RWPE2 (cell line): ENCODE measurements at regions not wholly inside any gene's neighbourhood (a gene's known extent, or its start where the extent isn't known, plus 50 kb on each side); places are given as distances from the start of the nearest gene placed in this dataset.
"Not testable (repeated sequence)": the region's sequence is repeated elsewhere in the genome, so short reads cannot be mapped to it uniquely, and the experiment has no call there.

Source experiments
- ATAC-seq: fragments of 200-7000 bp; cut with Tn5 transposase; 3 replicates; pipeline ENCODE4 v1.9.1; 2021; ENCODE audit warnings: low read depth
- DNase-seq: peaks from one replicate; pipeline ENCODE4 v3.0.0-alpha.2; 2020; ENCODE audit warnings: low spot score
- H3K27ac ChIP-seq: fragments of 450-650 bp; 2 replicates; pipeline ENCODE4 v1.5.1; 2017; ENCODE audit warnings: mild to moderate bottlenecking; ENCODE audit not compliant: poor library complexity, severe bottlenecking
- H3K27me3 ChIP-seq: fragments of 250-450 bp; sonication (Bioruptor Pico); 2 replicates; pipeline ENCODE4 v1.5.1; 2021; ENCODE audit warnings: mild to moderate bottlenecking, moderate library complexity; ENCODE audit not compliant: insufficient read depth, poor library complexity, severe bottlenecking
- H3K36me3 ChIP-seq: fragments of 250-450 bp; sonication (Bioruptor Pico); 2 replicates; pipeline ENCODE4 v1.5.1; 2020; ENCODE audit warnings: low read depth, mild to moderate bottlenecking, moderate library complexity
- H3K4me1 ChIP-seq: fragments of 250-450 bp; sonication (Bioruptor Pico); 2 replicates; pipeline ENCODE4 v1.5.1; 2021; ENCODE audit warnings: mild to moderate bottlenecking, moderate library complexity; ENCODE audit not compliant: insufficient read depth, poor library complexity, severe bottlenecking
- H3K4me3 ChIP-seq: fragments of 250-450 bp; sonication (Bioruptor Pico); 2 replicates; pipeline ENCODE4 v1.5.1; 2021; ENCODE audit warnings: mild to moderate bottlenecking, moderate library complexity; ENCODE audit not compliant: severe bottlenecking
- H3K9me3 ChIP-seq: fragments of 250-450 bp; sonication (Bioruptor Pico); 2 replicates; pipeline ENCODE4 v1.5.1; 2021; ENCODE audit warnings: mild to moderate bottlenecking, moderate library complexity; ENCODE audit not compliant: severe bottlenecking
- TF ChIP-seq, protein P1 (sequence below): fragments of 450-650 bp; IDR thresholded peaks from one replicate; pipeline ENCODE4 v1.5.1; 2017; ENCODE audit warnings: mild to moderate bottlenecking, moderate library complexity; ENCODE audit not compliant: poor library complexity, severe bottlenecking

DNA sequence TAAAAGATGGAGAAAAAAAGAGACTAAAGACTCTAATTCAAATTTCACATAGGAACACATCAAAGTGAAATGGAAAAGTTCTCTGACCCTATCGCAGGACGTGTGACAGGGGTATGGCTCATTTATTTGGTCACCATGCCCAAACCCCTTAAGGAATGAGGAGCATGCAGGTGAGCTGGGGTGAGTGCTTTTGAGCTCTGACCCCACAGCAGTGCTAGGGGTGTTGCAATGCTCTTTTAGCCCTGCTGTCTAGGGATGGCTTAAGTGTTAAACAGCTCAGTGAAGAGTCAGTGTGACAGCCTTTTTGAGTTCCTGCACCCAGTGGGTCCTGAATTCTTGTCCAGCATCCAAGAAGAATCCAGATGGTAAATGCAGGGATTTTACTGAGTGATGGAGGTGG, 143.0 kb upstream of the ANKRD55 start:
- H3K27ac ChIP-seq, result no peak overlapping the region
- H3K36me3 ChIP-seq, result no peaks in the 10 kb centered on the region
- DNase-seq (no peak), ATAC-seq (no peak)
- H3K9me3 ChIP-seq, result no peaks in the 10 kb centered on the region
- H3K4me3 ChIP-seq, result no peak overlapping the region
- H3K27me3 ChIP-seq, result no peaks in the 10 kb centered on the region
- TF ChIP-seq, protein P1, sequence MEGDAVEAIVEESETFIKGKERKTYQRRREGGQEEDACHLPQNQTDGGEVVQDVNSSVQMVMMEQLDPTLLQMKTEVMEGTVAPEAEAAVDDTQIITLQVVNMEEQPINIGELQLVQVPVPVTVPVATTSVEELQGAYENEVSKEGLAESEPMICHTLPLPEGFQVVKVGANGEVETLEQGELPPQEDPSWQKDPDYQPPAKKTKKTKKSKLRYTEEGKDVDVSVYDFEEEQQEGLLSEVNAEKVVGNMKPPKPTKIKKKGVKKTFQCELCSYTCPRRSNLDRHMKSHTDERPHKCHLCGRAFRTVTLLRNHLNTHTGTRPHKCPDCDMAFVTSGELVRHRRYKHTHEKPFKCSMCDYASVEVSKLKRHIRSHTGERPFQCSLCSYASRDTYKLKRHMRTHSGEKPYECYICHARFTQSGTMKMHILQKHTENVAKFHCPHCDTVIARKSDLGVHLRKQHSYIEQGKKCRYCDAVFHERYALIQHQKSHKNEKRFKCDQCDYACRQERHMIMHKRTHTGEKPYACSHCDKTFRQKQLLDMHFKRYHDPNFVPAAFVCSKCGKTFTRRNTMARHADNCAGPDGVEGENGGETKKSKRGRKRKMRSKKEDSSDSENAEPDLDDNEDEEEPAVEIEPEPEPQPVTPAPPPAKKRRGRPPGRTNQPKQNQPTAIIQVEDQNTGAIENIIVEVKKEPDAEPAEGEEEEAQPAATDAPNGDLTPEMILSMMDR, result no peak
- H3K4me1 ChIP-seq, result no peaks in the 10 kb centered on the region

DNA sequence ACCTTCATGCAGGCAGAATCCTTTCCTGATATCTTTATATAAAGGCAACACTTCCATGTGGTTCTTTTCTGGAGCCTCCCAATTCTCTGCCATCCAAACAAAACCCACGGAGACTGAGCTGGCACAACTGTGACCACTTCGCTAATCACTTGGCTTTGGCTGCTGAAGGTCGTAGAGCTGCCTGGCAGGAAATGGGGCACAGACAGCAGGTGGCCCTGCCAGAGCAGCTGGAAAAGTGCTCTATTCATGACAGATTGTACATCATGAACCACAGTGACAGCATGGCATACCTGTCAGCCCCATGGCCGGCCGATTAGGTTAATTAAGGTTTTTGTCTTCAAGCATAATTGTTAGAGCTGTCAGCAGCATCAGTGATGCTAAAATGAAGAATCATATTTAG, 141.9 kb upstream of the ANKRD55 start:
- TF ChIP-seq, protein P1, result no peak
- no peak for DNase-seq
- H3K27ac ChIP-seq, result no peak overlapping the region
- no peaks in the 10 kb centered on the region for H3K9me3 ChIP-seq
- H3K36me3 ChIP-seq, result no peaks in the 10 kb centered on the region
- H3K27me3 ChIP-seq, result no peaks in the 10 kb centered on the region
- no peak overlapping the region for H3K4me3 ChIP-seq
- ATAC-seq, result no peak
- no peaks in the 10 kb centered on the region for H3K4me1 ChIP-seq

DNA sequence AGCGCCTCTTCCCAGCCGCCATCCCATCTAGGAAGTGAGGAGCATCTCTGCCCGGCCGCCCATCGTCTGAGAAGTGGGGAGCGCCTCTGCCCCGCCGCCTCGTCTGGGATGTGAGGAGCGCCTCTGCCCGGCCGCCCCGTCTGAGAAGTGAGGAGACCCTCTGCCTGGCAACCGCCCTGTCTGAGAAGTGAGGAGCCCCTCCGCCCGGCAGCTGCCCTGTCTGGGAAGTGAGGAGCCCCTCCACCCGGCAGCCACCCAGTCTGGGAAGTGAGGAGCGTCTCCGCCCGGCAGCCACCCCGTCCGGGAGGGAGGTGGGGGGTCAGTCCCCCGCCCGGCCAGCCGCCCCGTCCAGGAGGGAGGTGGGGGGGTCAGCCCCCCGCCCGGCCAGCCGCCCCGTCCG, 139.4 kb upstream of the ANKRD55 start:
- not testable (repeated sequence) for H3K36me3 ChIP-seq, H3K27ac ChIP-seq, DNase-seq, ATAC-seq, H3K27me3 ChIP-seq, H3K4me1 ChIP-seq, H3K4me3 ChIP-seq, H3K9me3 ChIP-seq

DNA sequence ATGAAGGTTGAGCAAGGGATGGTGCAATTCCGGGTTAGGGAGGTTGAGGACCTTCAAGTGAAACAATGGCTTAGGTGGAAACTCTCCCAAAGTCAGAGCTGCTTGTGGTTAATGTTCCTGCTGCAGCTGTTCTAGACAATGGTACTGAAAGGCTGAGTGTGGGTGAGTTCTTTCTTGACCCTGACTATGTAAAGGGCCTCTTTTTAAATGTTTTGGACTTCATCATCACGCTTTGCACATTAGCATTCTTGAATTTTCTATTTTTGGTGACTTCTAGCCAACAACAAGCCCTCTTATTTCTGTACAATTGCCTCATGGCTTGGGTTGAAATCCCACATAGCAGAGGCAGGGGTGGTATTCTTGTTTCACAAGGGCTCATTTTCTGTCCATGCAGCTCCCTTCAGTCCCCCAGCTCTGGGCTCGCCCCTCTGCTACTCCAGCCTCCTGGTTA, 136.3 kb upstream of the ANKRD55 start:
- Histone ChIP-seq H3K27me3 (no peaks in the 10 kb centered on the region), H3K4me3 (no peak overlapping the region), H3K36me3 (no peaks in the 10 kb centered on the region), H3K9me3 (no peaks in the 10 kb centered on the region), H3K27ac (no peak overlapping the region), H3K4me1 (no peaks in the 10 kb centered on the region)
- ATAC-seq, result no peak
- TF ChIP-seq, protein P1, result no peak
- DNase-seq, result no peak

DNA sequence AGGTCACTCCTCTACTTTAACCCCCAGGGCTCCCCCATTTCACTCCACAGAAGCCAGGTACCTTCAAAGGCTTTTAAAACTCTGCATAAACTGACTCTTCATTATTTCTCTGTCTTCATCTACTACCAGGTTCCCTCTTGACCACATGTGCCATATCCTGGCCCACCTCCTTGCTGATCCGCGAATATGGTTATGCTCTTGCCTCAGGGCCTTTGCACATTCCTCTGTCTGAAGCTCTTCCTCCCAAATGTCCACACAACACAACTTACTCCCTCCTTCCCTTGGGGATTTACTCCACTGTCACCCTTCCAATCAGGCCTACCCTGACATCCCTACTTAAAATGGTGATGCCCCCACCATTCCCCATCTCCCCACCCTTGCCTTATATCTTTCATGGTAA, 134.6 kb upstream of the ANKRD55 start:
- Histone ChIP-seq H3K27me3 (no peaks in the 10 kb centered on the region), H3K9me3 (no peaks in the 10 kb centered on the region)
- no peak for DNase-seq

More for the DNA sequence above, 134.6 kb upstream of the ANKRD55 start:
- ATAC-seq, result no peak
- TF ChIP-seq, protein P1, result no peak
- no peak overlapping the region for H3K4me3 ChIP-seq
- H3K27ac ChIP-seq, result no peak overlapping the region
- H3K36me3 ChIP-seq, result no peaks in the 10 kb centered on the region
- H3K4me1 ChIP-seq, result no peaks in the 10 kb centered on the region
